B cell (primary cell): ENCODE measurements at regions not wholly inside any gene's neighbourhood (a gene's known extent, or its start where the extent isn't known, plus 50 kb on each side); places are given as distances from the start of the nearest gene placed in this dataset.

ENCODE experiments used
- ATAC-seq: fragments of 200-7000 bp; cut with Tn5 transposase; one replicate; pipeline ENCODE4 v1.10.0; 2021; ENCODE audit warnings: low read depth, mild to moderate bottlenecking, moderate number of reproducible peaks, moderate library complexity
- CTCF ChIA-PET: fragments of 350-600 bp; sonication (Branson Sonifier 250); formaldehyde crosslinking; loops from one replicate; lab custom pipeline; 2021; ENCODE audit warnings: antibody characterized with exemption, inconsistent platforms; lab: Charles Lee
- POLR2A ChIA-PET: fragments of 350-600 bp; sonication (Branson Sonifier 250); formaldehyde crosslinking; loops from one replicate; lab custom pipeline; 2021; ENCODE audit warnings: antibody characterized with exemption; lab: Charles Lee
- DNase-seq: peaks from one replicate; pipeline ENCODE4 v3.0.0; 2013
- H2AFZ ChIP-seq: 2 replicates; pipeline ENCODE4 v1.6.1; 2012; ENCODE audit warnings: mild to moderate bottlenecking, low read depth, low read length; ENCODE audit not compliant: insufficient read depth, poor library complexity, severe bottlenecking
- H3K27ac ChIP-seq, 2 donors: 1 replicate in 1 of 2; 2 replicates in 1 of 2; pipeline ENCODE4 v1.5.1; 2012 to 2013; ENCODE audit warnings: low read length in 2 of 2, mild to moderate bottlenecking in 2 of 2, moderate library complexity in 1 of 2
- H3K27me3 ChIP-seq, 4 experiments: fragments of 200-600 bp in 1 of 4; sonication (generic) in 1 of 4; replicated peaks in 1 of 4; 1 replicate in 2 of 4; 2 replicates in 2 of 4; pipeline versions ENCODE4 v1.6.1 to v1.7.0; 2013 to 2016; ENCODE audit warnings: low read length in 3 of 4, mild to moderate bottlenecking in 2 of 4, mixed read lengths in 1 of 4, moderate library complexity in 1 of 4; ENCODE audit not compliant: insufficient read depth in 4 of 4, control insufficient read depth in 3 of 4; ENCODE audit errors: control extremely low read depth in 1 of 4
- H3K36me3 ChIP-seq, 2 experiments: replicated peaks in 1 of 2; 1 replicate in 1 of 2; 2 replicates in 1 of 2; pipeline versions ENCODE4 v1.6.1 to v1.7.1; 2013; ENCODE audit warnings: low read length in 1 of 2; ENCODE audit not compliant: insufficient read depth in 2 of 2, control insufficient read depth in 1 of 2; ENCODE audit errors: control extremely low read depth in 1 of 2, extremely low read depth in 1 of 2
- H3K4me1 ChIP-seq, 2 donors: fragments of 200-600 bp in 1 of 2; sonication (generic) in 1 of 2; 1 replicate in 1 of 2; 2 replicates in 1 of 2; pipeline versions ENCODE4 v1.5.1 to v1.6.1; 2013 to 2017; ENCODE audit warnings: low read length in 2 of 2; ENCODE audit not compliant: control insufficient read depth in 2 of 2, insufficient read depth in 2 of 2
- H3K4me2 ChIP-seq: replicated peaks from 2 replicates; pipeline ENCODE3; 2012; ENCODE audit warnings: mild to moderate bottlenecking, low read depth, low read length; ENCODE audit not compliant: poor library complexity, severe bottlenecking
- H3K4me3 ChIP-seq, 5 experiments: fragments of 200-600 bp in 1 of 5; sonication (generic) in 1 of 5; 1 replicate in 3 of 5; 2 replicates in 2 of 5; pipeline versions ENCODE4 v1.5.1 to v1.7.0; 2011 to 2016; ENCODE audit warnings: low read length in 4 of 5, mild to moderate bottlenecking in 4 of 5, low read depth in 2 of 5, control low read depth in 1 of 5, moderate library complexity in 1 of 5; ENCODE audit not compliant: insufficient read depth in 1 of 5; ENCODE audit errors: control extremely low read depth in 1 of 5, extremely low read depth in 1 of 5
- H3K79me2 ChIP-seq: fragments of 200-600 bp; sonication (generic); one replicate; pipeline ENCODE4 v1.6.0; 2016; ENCODE audit warnings: low read length; ENCODE audit not compliant: control insufficient read depth, insufficient read depth
- H3K9ac ChIP-seq: fragments of 200-600 bp; sonication (generic); 2 replicates; pipeline ENCODE4 v1.6.1; 2017; ENCODE audit warnings: mild to moderate bottlenecking, low read length, moderate library complexity
- H3K9me3 ChIP-seq, 3 donors: one replicate each; pipeline versions ENCODE4 v1.6.1 to v1.7.1; 2013; ENCODE audit warnings: low read length in 2 of 3; ENCODE audit not compliant: control insufficient read depth in 2 of 3, insufficient read depth in 1 of 3; ENCODE audit errors: control extremely low read depth in 1 of 3
- H4K20me1 ChIP-seq: 2 replicates; pipeline ENCODE4 v1.6.0; 2012; ENCODE audit warnings: mild to moderate bottlenecking, low read length; ENCODE audit not compliant: insufficient read depth, control insufficient read depth, poor library complexity, severe bottlenecking
- H3K27ac Mint-ChIP-seq: one replicate; pipeline ENCODE4 v1.8.0; 2021; ENCODE audit warnings: mixed read lengths
- H3K27me3 Mint-ChIP-seq: one replicate; pipeline ENCODE4 v1.8.0; 2021; ENCODE audit warnings: mixed read lengths
- H3K4me1 Mint-ChIP-seq: one replicate; pipeline ENCODE4 v1.8.0; 2021; ENCODE audit warnings: mixed read lengths
- H3K4me3 Mint-ChIP-seq: one replicate; pipeline ENCODE4 v1.8.0; 2021; ENCODE audit warnings: mixed read lengths
- H3K9me3 Mint-ChIP-seq: one replicate; pipeline ENCODE4 v1.8.0; 2022; ENCODE audit warnings: mixed read lengths; ENCODE audit not compliant: insufficient read depth
- EZH2 ChIP-seq: IDR thresholded peaks from 2 replicates; pipeline ENCODE4 v1.6.1; 2012; ENCODE audit warnings: borderline replicate concordance, low read depth, mild to moderate bottlenecking, moderate library complexity, low read length; ENCODE audit not compliant: insufficient read depth, poor library complexity, severe bottlenecking
- WGBS: methylation state at CpG from one replicate; pipeline ENCODE4 v1.1.5; 2013; ENCODE audit warnings: missing lambda C conversion rate; ENCODE audit not compliant: insufficient coverage; 5-methylcytosine and 5-hydroxymethylcytosine counted together
- intact Hi-C: fragments of 100-400 bp; cut with micrococcal nuclease; formaldehyde crosslinking; loops from one replicate; pipeline ENCODE4 v1.10.0; 2022
- TF ChIP-seq, protein P1 (sequence below): fragments of 200-600 bp; IDR thresholded peaks from one replicate; pipeline ENCODE4 v1.8.0; 2022; ENCODE audit warnings: antibody characterized with exemption, mild to moderate bottlenecking

DNA sequence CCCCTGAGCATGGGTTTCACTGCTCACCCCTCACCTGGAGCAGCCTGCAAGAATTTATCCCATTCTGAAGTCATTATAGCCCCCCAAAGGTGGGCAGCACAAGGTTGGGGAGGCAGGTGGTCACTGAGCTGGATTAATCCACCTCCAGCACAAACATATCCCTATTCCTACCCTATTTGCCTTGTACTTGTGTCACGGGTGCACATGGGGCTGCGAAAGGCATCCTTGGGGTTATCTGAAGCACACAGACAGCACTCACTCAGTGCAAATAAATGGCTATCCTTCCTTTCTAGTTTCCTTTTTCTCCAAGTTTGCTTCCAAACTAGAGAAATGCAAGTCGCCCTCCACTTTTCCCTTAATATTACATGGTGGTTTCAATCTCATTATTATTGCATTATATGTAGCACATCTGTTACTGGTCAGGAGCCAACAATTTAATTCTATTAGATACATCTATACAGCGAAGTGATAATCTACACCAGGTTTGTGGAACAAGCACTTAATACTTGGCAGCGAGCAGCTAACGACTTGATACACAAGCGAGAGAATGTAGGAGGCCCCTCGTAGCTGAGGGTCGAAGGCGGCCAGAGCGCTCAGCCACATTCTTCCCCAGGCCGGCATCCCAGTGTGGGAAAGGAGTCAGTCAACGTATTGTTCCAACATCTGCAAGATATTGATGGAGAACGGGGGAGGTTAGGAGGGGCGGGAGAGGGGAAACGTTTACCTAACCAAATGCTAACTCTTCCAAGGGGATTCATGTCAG is 121.3 kb upstream of the HABP2 start:
- H3K27me3 ChIP-seq, result no peaks in the 10 kb centered on the region
- H3K4me3 ChIP-seq, result no peak overlapping the region
- ChIA-PET CTCF (no interaction called here), POLR2A (no interaction called here)
- H3K27ac ChIP-seq, result no peak overlapping the region
- Mint-ChIP-seq H3K9me3 (peaks cover 9% of the 10 kb centered on the region), H3K4me1 (no peaks in the 10 kb centered on the region), H3K27ac (no peak overlapping the region), H3K4me3 (no peak overlapping the region), H3K27me3 (peaks cover 7% of the 10 kb centered on the region)
- H3K9me3 ChIP-seq, result no peaks in the 10 kb centered on the region
- H3K36me3 ChIP-seq, result no peaks in the 10 kb centered on the region
- WGBS, result 93% methylated on average over 8 of the region's 16 CpGs
- TF ChIP-seq, protein P1, sequence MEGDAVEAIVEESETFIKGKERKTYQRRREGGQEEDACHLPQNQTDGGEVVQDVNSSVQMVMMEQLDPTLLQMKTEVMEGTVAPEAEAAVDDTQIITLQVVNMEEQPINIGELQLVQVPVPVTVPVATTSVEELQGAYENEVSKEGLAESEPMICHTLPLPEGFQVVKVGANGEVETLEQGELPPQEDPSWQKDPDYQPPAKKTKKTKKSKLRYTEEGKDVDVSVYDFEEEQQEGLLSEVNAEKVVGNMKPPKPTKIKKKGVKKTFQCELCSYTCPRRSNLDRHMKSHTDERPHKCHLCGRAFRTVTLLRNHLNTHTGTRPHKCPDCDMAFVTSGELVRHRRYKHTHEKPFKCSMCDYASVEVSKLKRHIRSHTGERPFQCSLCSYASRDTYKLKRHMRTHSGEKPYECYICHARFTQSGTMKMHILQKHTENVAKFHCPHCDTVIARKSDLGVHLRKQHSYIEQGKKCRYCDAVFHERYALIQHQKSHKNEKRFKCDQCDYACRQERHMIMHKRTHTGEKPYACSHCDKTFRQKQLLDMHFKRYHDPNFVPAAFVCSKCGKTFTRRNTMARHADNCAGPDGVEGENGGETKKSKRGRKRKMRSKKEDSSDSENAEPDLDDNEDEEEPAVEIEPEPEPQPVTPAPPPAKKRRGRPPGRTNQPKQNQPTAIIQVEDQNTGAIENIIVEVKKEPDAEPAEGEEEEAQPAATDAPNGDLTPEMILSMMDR, result no peak
- TF ChIP-seq EZH2, result no peak
- DNase-seq, result no peak
- no peak overlapping the region for H3K9ac ChIP-seq
- intact Hi-C loops, result no loop called here
- H3K79me2 ChIP-seq, result no peaks in the 10 kb centered on the region
- H3K4me1 ChIP-seq, result no peaks in the 10 kb centered on the region
- ATAC-seq, result no peak
- no peak overlapping the region for H3K4me2 ChIP-seq
- H2AFZ ChIP-seq, result no peak overlapping the region
- no peaks in the 10 kb centered on the region for H4K20me1 ChIP-seq

DNA sequence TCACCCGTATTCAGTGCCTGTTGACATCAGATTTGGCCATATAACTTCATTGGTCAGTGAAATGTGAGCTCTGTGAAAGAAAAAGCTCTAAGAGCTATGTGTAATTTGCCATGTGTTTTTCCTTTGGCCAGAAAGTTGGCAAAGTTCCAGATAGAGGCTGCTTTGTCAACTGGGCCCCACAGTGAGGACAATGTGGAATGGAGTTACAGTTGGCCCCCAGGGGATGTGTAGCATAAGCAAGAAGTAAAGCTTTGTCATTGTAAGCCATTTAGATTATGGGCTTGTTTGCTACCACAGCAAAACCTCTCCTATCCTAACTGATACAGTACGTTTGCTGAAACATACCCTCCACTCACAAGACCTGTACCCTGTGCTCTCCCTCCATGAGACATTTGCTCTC is 119.1 kb upstream of the HABP2 start:
- H3K4me1 ChIP-seq, result no peaks in the 10 kb centered on the region
- peaks cover 9% of the 10 kb centered on the region for H3K9me3 Mint-ChIP-seq
- WGBS, result 88% methylated on average over 2 of the region's 2 CpGs
- no peak overlapping the region for H2AFZ ChIP-seq
- no peak overlapping the region for H3K4me3 ChIP-seq
- TF ChIP-seq EZH2, result no peak
- TF ChIP-seq, protein P1, result no peak
- no peaks in the 10 kb centered on the region for H3K79me2 ChIP-seq
- DNase-seq (no peak), ATAC-seq (no peak)
- POLR2A ChIA-PET, result no interaction called here
- H3K9me3 ChIP-seq, result no peaks in the 10 kb centered on the region
- no peak overlapping the region for H3K4me3 Mint-ChIP-seq
- H3K4me2 ChIP-seq, result no peak overlapping the region
- H3K9ac ChIP-seq, result no peak overlapping the region
- CTCF ChIA-PET, result no interaction called here
- H3K27me3 ChIP-seq, result no peaks in the 10 kb centered on the region
- no peak overlapping the region for H3K27ac ChIP-seq
- H4K20me1 ChIP-seq, result no peaks in the 10 kb centered on the region
- no peaks in the 10 kb centered on the region for H3K4me1 Mint-ChIP-seq
- no peak overlapping the region for H3K27ac Mint-ChIP-seq
- peaks cover 7% of the 10 kb centered on the region for H3K27me3 Mint-ChIP-seq
- intact Hi-C loops, result no loop called here
- H3K36me3 ChIP-seq, result no peaks in the 10 kb centered on the region
